ENCODE measurements at regions not wholly inside any gene's neighbourhood (a gene's known extent, or its start where the extent isn't known, plus 50 kb on each side); places are given as distances from the start of the nearest gene placed in this dataset.

- TF ChIP-seq CTCF (IDR thresholded peaks at IDR 0.05) (no peak), POLR2A (IDR thresholded peaks at IDR 0.05) (no peak)
These were observed 86.9 kb upstream of the SEMA3A start for GRCh38 chr7:84281518-84281917.

Measured in thyroid gland (tissue), 4 donors.